ENCODE measurements at regions not wholly inside any gene's neighbourhood (a gene's known extent, or its start where the extent isn't known, plus 50 kb on each side); places are given as distances from the start of the nearest gene placed in this dataset.

DNA sequence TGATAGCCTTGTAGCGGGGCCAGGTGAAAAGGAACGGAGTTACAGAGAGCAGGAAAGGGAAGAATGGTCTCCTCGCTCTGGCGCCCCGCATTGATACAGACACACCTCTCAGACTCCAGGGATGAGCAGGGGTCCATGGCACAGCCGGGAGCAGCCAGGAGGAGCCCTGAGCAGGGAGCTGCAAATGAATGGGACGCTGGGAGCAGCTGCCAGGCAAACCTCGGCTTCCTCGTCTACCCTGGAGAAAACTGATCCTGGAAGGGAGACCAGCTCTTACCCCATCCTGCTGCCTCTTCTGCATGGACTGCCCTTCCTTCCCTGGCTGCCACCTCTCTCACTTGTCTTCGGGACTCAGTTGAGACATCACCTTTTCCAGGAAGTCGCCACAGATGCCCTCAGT is 97.3 kb upstream of the MAFB start:
- Histone ChIP-seq H3K36me3 (ENCODE audit: insufficient read depth, low read length, poor library complexity, severe bottlenecking) (no peaks in the 10 kb centered on the region), H3K9me3 (ENCODE audit: low read depth, low read length, poor library complexity, severe bottlenecking) (no peaks in the 10 kb centered on the region), H3K4me1 (ENCODE audit: insufficient read depth, low read length, poor library complexity, severe bottlenecking) (no peaks in the 10 kb centered on the region), H3K4me3 (ENCODE audit: low read depth, low read length, poor library complexity, severe bottlenecking) (no peak overlapping the region), H3K27ac (ENCODE audit: low read depth, low read length, poor library complexity, severe bottlenecking) (no peak overlapping the region), H3K27me3 (replicated peaks; ENCODE audit: insufficient read depth, low read depth, low read length, poor library complexity) (peaks cover 66% of the 10 kb centered on the region)
- no peak for DNase-seq (ENCODE audit: low spot score)
- BruUV-seq (replicated peaks): no TSS peak
- intact Hi-C loops (cut with micrococcal nuclease; ENCODE audit: unreplicated experiment): no loop called here
- ChIA-PET POLR2A (ENCODE audit: low non-redundant PET) (no interaction called here), CTCF (no interaction called here)
- TF ChIP-seq CTCF (conservative IDR thresholded peaks at IDR 0.05; ENCODE audit: low read depth, low read length): no peak
- no peak for TF ChIP-seq EZH2 (IDR thresholded peaks at IDR 0.05; ENCODE audit: borderline replicate concordance, low read depth, low read length, poor library complexity, severe bottlenecking)

GRCh38 chr20:40787941-40788340 is 98.9 kb upstream of the MAFB start:
- no peaks in the 10 kb centered on the region for H3K4me1 ChIP-seq (ENCODE audit: insufficient read depth, low read length, poor library complexity, severe bottlenecking)
- H3K9me3 ChIP-seq (ENCODE audit: low read depth, low read length, poor library complexity, severe bottlenecking): no peaks in the 10 kb centered on the region
- no TSS peak for BruUV-seq (replicated peaks)
- no peak overlapping the region for H3K27ac ChIP-seq (ENCODE audit: low read depth, low read length, poor library complexity, severe bottlenecking)
- intact Hi-C loops (cut with micrococcal nuclease; ENCODE audit: unreplicated experiment): no loop called here
- H3K4me3 ChIP-seq (ENCODE audit: low read depth, low read length, poor library complexity, severe bottlenecking): no peak overlapping the region
- no peak for TF ChIP-seq EZH2 (IDR thresholded peaks at IDR 0.05; ENCODE audit: borderline replicate concordance, low read depth, low read length, poor library complexity, severe bottlenecking)
- no peak for TF ChIP-seq CTCF (conservative IDR thresholded peaks at IDR 0.05; ENCODE audit: low read depth, low read length)
- POLR2A ChIA-PET (ENCODE audit: low non-redundant PET): no interaction called here
- CTCF ChIA-PET: no interaction called here
- peaks cover 70% of the 10 kb centered on the region for H3K27me3 ChIP-seq (replicated peaks; ENCODE audit: insufficient read depth, low read depth, low read length, poor library complexity)
- DNase-seq (ENCODE audit: low spot score): no peak
- H3K36me3 ChIP-seq (ENCODE audit: insufficient read depth, low read length, poor library complexity, severe bottlenecking): no peaks in the 10 kb centered on the region

GRCh38 chr20:40797425-40797824 is 108.4 kb upstream of the MAFB start:
- Histone ChIP-seq H3K4me3 (ENCODE audit: low read depth, low read length, poor library complexity, severe bottlenecking) (no peak overlapping the region), H3K27ac (ENCODE audit: low read depth, low read length, poor library complexity, severe bottlenecking) (no peak overlapping the region), H3K27me3 (replicated peaks; ENCODE audit: insufficient read depth, low read depth, low read length, poor library complexity) (peaks cover 71% of the 10 kb centered on the region), H3K9me3 (ENCODE audit: low read depth, low read length, poor library complexity, severe bottlenecking) (no peaks in the 10 kb centered on the region), H3K4me1 (ENCODE audit: insufficient read depth, low read length, poor library complexity, severe bottlenecking) (no peaks in the 10 kb centered on the region), H3K36me3 (ENCODE audit: insufficient read depth, low read length, poor library complexity, severe bottlenecking) (no peaks in the 10 kb centered on the region)
- no TSS peak for BruUV-seq (replicated peaks)
- intact Hi-C loops (cut with micrococcal nuclease; ENCODE audit: unreplicated experiment): loop anchor here (5.0 kb wide), 1 partner anchor 165 kb away; no protein-coding TSS in a partner anchor
- TF ChIP-seq EZH2 (IDR thresholded peaks at IDR 0.05; ENCODE audit: borderline replicate concordance, low read depth, low read length, poor library complexity, severe bottlenecking) (no peak), CTCF (conservative IDR thresholded peaks at IDR 0.05; ENCODE audit: low read depth, low read length) (peak; percentile 62)
- DNase-seq (ENCODE audit: low spot score): peak; percentile 19
- CTCF ChIA-PET: interaction anchor here (0.7 to 1.7 kb wide), 3 partner anchors 79 to 165 kb away, joined by 3 to 14 read pairs (median 6); no protein-coding TSS in a partner anchor
- POLR2A ChIA-PET (ENCODE audit: low non-redundant PET): no interaction called here

Data from A673 (cell line).